ENCODE measurements at regions not wholly inside any gene's neighbourhood (a gene's known extent, or its start where the extent isn't known, plus 50 kb on each side); places are given as distances from the start of the nearest gene placed in this dataset.

- TF ChIP-seq CTCF (IDR thresholded peaks at IDR 0.05 in 2 of 3, conservative IDR thresholded peaks at IDR 0.05 in 1 of 3; ENCODE audit: control insufficient read depth in 2 of 3, extremely low read depth in 1 of 3, insufficient read depth in 1 of 3, low read depth in 3 of 3, low read length in 3 of 3) = no peak
- no peak for TF ChIP-seq TAF1 (IDR thresholded peaks at IDR 0.05; ENCODE audit: borderline replicate concordance, low read depth, low read length)
- no peak for TF ChIP-seq NFIC (IDR thresholded peaks at IDR 0.05; ENCODE audit: low read depth, low read length)
- TF ChIP-seq SREBF1 (IDR thresholded peaks at IDR 0.05; ENCODE audit: low read length) = no peak
- no peak for TF ChIP-seq ZBTB33 (IDR thresholded peaks at IDR 0.05)
- TF ChIP-seq FOS (IDR thresholded peaks at IDR 0.05; ENCODE audit: borderline replicate concordance, extremely low read depth, insufficient read length) = no peak
- TF ChIP-seq GABPA (IDR thresholded peaks at IDR 0.05; ENCODE audit: low read depth) = no peak
- no peak for TF ChIP-seq EP300 (IDR thresholded peaks at IDR 0.05; ENCODE audit: borderline replicate concordance in 1 of 2, control insufficient read depth in 1 of 2, low read depth in 2 of 2, low read length in 2 of 2)
- TF ChIP-seq DPF2 (IDR thresholded peaks at IDR 0.05) = no peak
- TF ChIP-seq POLR2A (IDR thresholded peaks at IDR 0.05; ENCODE audit: low read depth, low read length) = no peak
- TF ChIP-seq USF1 (IDR thresholded peaks at IDR 0.05; ENCODE audit: borderline replicate concordance, extremely low read length, insufficient read depth, low read depth, low read length) = no peak
Observed at GRCh38 chr19:30256496-30256850, 115.7 kb upstream of the ZNF536 start.
